Natural killer cell (primary cell): ENCODE measurements at regions not wholly inside any gene's neighbourhood (a gene's known extent, or its start where the extent isn't known, plus 50 kb on each side); places are given as distances from the start of the nearest gene placed in this dataset.

ENCODE experiments used
- ATAC-seq, 3 donors: fragments of 150-1000 bp in 2 of 3; fragments of 200-7000 bp in 1 of 3; cut with Tn5 transposase; 1 replicate in 1 of 3; 2 replicates in 2 of 3; pipeline ENCODE4 v1.10.0; 2021; ENCODE audit warnings: mild to moderate bottlenecking in 2 of 3, moderate library complexity in 2 of 3
- DNase-seq, 2 donors: peaks; one replicate each; pipeline versions ENCODE4 v3.0.0 to v3.0.0-alpha.2; 2013 to 2021; ENCODE audit warnings: mixed read lengths in 1 of 2
- H3K27ac ChIP-seq: one replicate; pipeline ENCODE4 v1.5.1; 2013; ENCODE audit warnings: mild to moderate bottlenecking, low read length
- H3K27me3 ChIP-seq: one replicate; pipeline ENCODE4 v1.6.1; 2013; ENCODE audit warnings: low read length; ENCODE audit not compliant: control insufficient read depth, insufficient read depth
- H3K36me3 ChIP-seq: one replicate; pipeline ENCODE4 v1.6.1; 2013; ENCODE audit warnings: low read length; ENCODE audit not compliant: control insufficient read depth, insufficient read depth
- H3K4me1 ChIP-seq: one replicate; pipeline ENCODE4 v1.6.1; 2013; ENCODE audit warnings: low read length; ENCODE audit not compliant: control insufficient read depth, insufficient read depth
- H3K4me3 ChIP-seq: one replicate; pipeline ENCODE4 v1.5.1; 2013; ENCODE audit warnings: low read length
- H3K9me3 ChIP-seq: one replicate; pipeline ENCODE4 v1.6.1; 2013; ENCODE audit warnings: low read length; ENCODE audit not compliant: control insufficient read depth, insufficient read depth
- H3K27ac Mint-ChIP-seq, 2 donors: one replicate each; pipeline ENCODE4 v1.8.0; 2022; ENCODE audit warnings: mild to moderate bottlenecking in 2 of 2, mixed read lengths in 2 of 2, moderate library complexity in 1 of 2
- H3K27me3 Mint-ChIP-seq, 2 donors: one replicate each; pipeline ENCODE4 v1.8.0; 2022; ENCODE audit warnings: low read depth in 2 of 2, mixed read lengths in 2 of 2
- H3K36me3 Mint-ChIP-seq: one replicate; pipeline ENCODE4 v1.8.0; 2022; ENCODE audit warnings: mixed read lengths
- H3K4me1 Mint-ChIP-seq, 2 donors: one replicate each; pipeline ENCODE4 v1.8.0; 2022; ENCODE audit warnings: mixed read lengths in 2 of 2
- H3K4me3 Mint-ChIP-seq: one replicate; pipeline ENCODE4 v1.8.0; 2022; ENCODE audit warnings: mild to moderate bottlenecking, moderate library complexity, mixed read lengths
- H3K9me3 Mint-ChIP-seq, 2 donors: one replicate each; pipeline ENCODE4 v1.8.0; 2022; ENCODE audit warnings: mixed read lengths in 2 of 2
- WGBS: methylation state at CpG from one replicate; pipeline ENCODE4 v1.1.7; 2013; ENCODE audit warnings: missing lambda C conversion rate; ENCODE audit not compliant: insufficient coverage; 5-methylcytosine and 5-hydroxymethylcytosine counted together
- intact Hi-C: fragments of 100-400 bp; cut with micrococcal nuclease; formaldehyde crosslinking; loops from one replicate; pipeline ENCODE4 v1.14.2; 2022
- TF ChIP-seq, protein P1 (sequence below): fragments of 200-600 bp; IDR thresholded peaks from one replicate; pipeline ENCODE4 v1.8.0; 2022; ENCODE audit warnings: antibody characterized with exemption

DNA sequence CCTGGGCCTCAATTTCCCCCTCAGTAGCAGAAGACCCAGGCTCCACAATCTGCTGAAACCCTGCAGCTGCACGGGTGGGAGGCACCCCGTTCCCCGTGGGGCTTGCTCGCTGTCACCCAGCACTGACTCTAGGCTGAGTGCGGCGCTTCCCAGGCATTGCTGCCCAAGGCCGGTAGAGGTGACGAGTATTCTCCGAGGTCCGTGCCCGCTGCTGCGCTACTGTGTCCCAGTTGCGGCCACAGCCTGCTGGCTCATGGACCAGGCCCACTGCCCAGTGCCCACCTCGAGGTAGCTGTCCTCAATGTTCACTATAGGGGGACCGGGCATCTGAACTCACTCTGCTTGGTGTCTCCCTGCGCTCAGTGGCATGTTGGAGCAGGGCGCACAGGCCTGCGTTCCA, 74.7 kb downstream of the GSC start:
- no peaks in the 10 kb centered on the region for H3K9me3 Mint-ChIP-seq
- Histone ChIP-seq H3K4me3 (no peak overlapping the region), H3K27ac (no peak overlapping the region), H3K27me3 (no peaks in the 10 kb centered on the region), H3K9me3 (no peaks in the 10 kb centered on the region), H3K4me1 (no peaks in the 10 kb centered on the region), H3K36me3 (no peaks in the 10 kb centered on the region)
- WGBS, result 91% methylated on average over 18 of the region's 18 CpGs
- DNase-seq, result no peak
- H3K36me3 Mint-ChIP-seq, result no peaks in the 10 kb centered on the region
- no peak overlapping the region for H3K4me3 Mint-ChIP-seq
- intact Hi-C loops, result no loop called here
- no peaks in the 10 kb centered on the region for H3K4me1 Mint-ChIP-seq
- H3K27ac Mint-ChIP-seq, result no peak overlapping the region
- ATAC-seq, result no peak
- peaks cover 6 to 13% of the 10 kb centered on the region in 2 donors for H3K27me3 Mint-ChIP-seq
- TF ChIP-seq, protein P1, sequence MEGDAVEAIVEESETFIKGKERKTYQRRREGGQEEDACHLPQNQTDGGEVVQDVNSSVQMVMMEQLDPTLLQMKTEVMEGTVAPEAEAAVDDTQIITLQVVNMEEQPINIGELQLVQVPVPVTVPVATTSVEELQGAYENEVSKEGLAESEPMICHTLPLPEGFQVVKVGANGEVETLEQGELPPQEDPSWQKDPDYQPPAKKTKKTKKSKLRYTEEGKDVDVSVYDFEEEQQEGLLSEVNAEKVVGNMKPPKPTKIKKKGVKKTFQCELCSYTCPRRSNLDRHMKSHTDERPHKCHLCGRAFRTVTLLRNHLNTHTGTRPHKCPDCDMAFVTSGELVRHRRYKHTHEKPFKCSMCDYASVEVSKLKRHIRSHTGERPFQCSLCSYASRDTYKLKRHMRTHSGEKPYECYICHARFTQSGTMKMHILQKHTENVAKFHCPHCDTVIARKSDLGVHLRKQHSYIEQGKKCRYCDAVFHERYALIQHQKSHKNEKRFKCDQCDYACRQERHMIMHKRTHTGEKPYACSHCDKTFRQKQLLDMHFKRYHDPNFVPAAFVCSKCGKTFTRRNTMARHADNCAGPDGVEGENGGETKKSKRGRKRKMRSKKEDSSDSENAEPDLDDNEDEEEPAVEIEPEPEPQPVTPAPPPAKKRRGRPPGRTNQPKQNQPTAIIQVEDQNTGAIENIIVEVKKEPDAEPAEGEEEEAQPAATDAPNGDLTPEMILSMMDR, result no peak

DNA sequence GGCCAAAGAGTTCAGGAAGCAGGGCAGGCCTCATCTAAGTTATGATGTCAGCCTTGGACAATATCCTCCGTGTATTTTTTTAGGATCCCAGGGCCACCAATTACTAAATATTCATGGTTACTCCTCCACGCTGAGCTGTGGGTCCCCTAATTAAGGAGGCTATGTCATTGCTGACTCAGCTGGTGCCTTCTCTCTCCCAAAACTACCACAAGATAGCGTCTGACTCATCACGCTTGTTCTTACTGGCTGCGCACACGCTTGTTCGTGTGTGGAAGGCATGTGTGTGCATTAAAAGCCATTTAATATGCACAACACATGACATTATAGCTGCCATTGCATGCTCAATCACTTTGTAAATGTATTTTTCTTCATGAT, 78.3 kb downstream of the GSC start:
- Histone ChIP-seq H3K9me3 (no peaks in the 10 kb centered on the region), H3K27me3 (no peaks in the 10 kb centered on the region), H3K4me3 (no peak overlapping the region), H3K27ac (no peak overlapping the region), H3K36me3 (no peaks in the 10 kb centered on the region), H3K4me1 (peaks cover 4% of the 10 kb centered on the region)
- Mint-ChIP-seq H3K4me3 (no peak overlapping the region), H3K4me1 (no peaks in the 10 kb centered on the region), H3K9me3 (no peaks in the 10 kb centered on the region), H3K27me3 (peaks cover 9 to 15% of the 10 kb centered on the region in 2 donors), H3K27ac (no peak overlapping the region), H3K36me3 (no peaks in the 10 kb centered on the region)
- TF ChIP-seq, protein P1, result no peak
- intact Hi-C loops, result no loop called here
- no peak for DNase-seq
- 86% methylated on average over 7 of the region's 7 CpGs for WGBS
- ATAC-seq, result no peak

DNA sequence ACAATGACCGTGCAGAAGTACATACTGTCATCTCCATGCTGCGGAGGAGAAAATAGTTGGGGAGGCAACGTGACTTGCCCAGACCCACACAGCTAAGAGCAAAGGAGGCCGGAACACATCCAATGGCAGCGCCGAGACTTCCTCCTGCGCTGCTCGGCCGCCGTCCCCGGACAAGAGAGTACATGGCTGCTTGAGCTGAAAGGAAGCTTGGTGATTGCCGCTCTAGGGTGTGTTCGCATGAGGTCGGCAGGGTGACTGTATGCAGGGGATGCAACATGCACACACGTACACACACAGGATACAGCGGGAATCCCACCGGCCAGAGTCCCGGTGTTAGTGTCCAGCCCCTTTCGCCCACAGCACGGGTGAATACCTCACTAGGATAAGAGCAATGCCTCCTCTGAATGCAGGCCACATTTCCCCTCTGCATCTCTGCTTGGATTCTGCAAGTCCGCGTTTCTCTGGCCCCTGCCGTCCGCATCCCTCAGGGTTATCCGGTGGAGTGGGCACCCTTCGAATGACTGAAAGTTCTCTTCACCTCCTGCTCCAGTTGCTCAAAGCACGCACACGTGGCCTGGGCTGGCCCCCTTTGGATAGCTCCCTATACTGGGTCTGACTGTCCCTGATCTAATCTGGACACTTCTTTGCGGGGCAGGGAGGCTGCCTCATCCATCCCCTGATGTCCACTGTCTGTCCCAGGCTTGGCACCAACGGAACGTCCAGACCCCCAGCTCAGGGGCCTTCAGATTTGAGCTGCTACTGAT, 78.8 kb downstream of the GSC start:
- H3K27ac Mint-ChIP-seq, result no peak overlapping the region
- no peaks in the 10 kb centered on the region for H3K36me3 Mint-ChIP-seq
- WGBS, result 88% methylated on average over 31 of the region's 31 CpGs

More for the DNA sequence above, 78.8 kb downstream of the GSC start:
- Mint-ChIP-seq H3K4me1 (no peaks in the 10 kb centered on the region), H3K27me3 (peaks cover 9 to 15% of the 10 kb centered on the region in 2 donors), H3K9me3 (no peaks in the 10 kb centered on the region), H3K4me3 (no peak overlapping the region)
- Histone ChIP-seq H3K27me3 (no peaks in the 10 kb centered on the region), H3K9me3 (no peaks in the 10 kb centered on the region), H3K36me3 (no peaks in the 10 kb centered on the region), H3K4me1 (peaks cover 4% of the 10 kb centered on the region), H3K27ac (no peak overlapping the region), H3K4me3 (no peak overlapping the region)
- TF ChIP-seq, protein P1, result no peak
- intact Hi-C loops, result no loop called here
- DNase-seq, result no peak
- no peak for ATAC-seq
